Mesendoderm (in vitro differentiated cells): ENCODE measurements at regions not wholly inside any gene's neighbourhood (a gene's known extent, or its start where the extent isn't known, plus 50 kb on each side); places are given as distances from the start of the nearest gene placed in this dataset.

Source experiments
- DNase-seq: peaks from one replicate; pipeline ENCODE4 v3.0.0; 2013
- H2AK5ac ChIP-seq: 2 replicates; pipeline ENCODE4 v1.6.1; 2013; ENCODE audit warnings: low read length, inconsistent platforms
- H2BK120ac ChIP-seq: 2 replicates; pipeline ENCODE4 v1.6.1; 2013; ENCODE audit warnings: low read depth, mild to moderate bottlenecking, low read length, moderate library complexity, mixed read lengths
- H2BK15ac ChIP-seq: replicated peaks from 2 replicates; pipeline ENCODE4 v1.6.1; 2013; ENCODE audit warnings: low read depth, mild to moderate bottlenecking, moderate library complexity
- H2BK5ac ChIP-seq: 2 replicates; pipeline ENCODE4 v1.6.1; 2013; ENCODE audit warnings: low read length, inconsistent platforms
- H3K18ac ChIP-seq: 2 replicates; pipeline ENCODE4 v1.6.1; 2013; ENCODE audit warnings: mild to moderate bottlenecking, low read length, mixed read lengths
- H3K23ac ChIP-seq: one replicate; pipeline ENCODE4 v1.6.1; 2013; ENCODE audit warnings: low read length
- H3K27ac ChIP-seq: 2 replicates; pipeline ENCODE4 v1.5.1; 2013; ENCODE audit warnings: low read depth, mild to moderate bottlenecking, inconsistent platforms, low read length, moderate library complexity
- H3K27me3 ChIP-seq: 2 replicates; pipeline ENCODE4 v1.6.1; 2013; ENCODE audit warnings: low read length, control low read depth, mild to moderate bottlenecking, inconsistent platforms; ENCODE audit not compliant: insufficient read depth, poor library complexity
- H3K36me3 ChIP-seq: 2 replicates; pipeline ENCODE4 v1.6.1; 2013; ENCODE audit warnings: low read length, inconsistent platforms; ENCODE audit not compliant: control insufficient read depth, insufficient read depth
- H3K4ac ChIP-seq: one replicate; pipeline ENCODE4 v1.6.1; 2013; ENCODE audit warnings: low read depth, mild to moderate bottlenecking, low read length, moderate library complexity
- H3K4me1 ChIP-seq: 2 replicates; pipeline ENCODE4 v1.6.1; 2013; ENCODE audit warnings: low read depth, low read length, inconsistent platforms; ENCODE audit not compliant: control insufficient read depth
- H3K4me2 ChIP-seq: 2 replicates; pipeline ENCODE4 v1.6.1; 2013; ENCODE audit warnings: low read length
- H3K4me3 ChIP-seq: 2 replicates; pipeline ENCODE4 v1.5.1; 2013; ENCODE audit warnings: mild to moderate bottlenecking, low read length
- H3K56ac ChIP-seq: one replicate; pipeline ENCODE4 v1.6.1; 2013; ENCODE audit warnings: low read length
- H3K79me1 ChIP-seq: 2 replicates; pipeline ENCODE4 v1.6.1; 2013; ENCODE audit warnings: low read length, inconsistent platforms
- H3K79me2 ChIP-seq: 2 replicates; pipeline ENCODE4 v1.6.1; 2013; ENCODE audit warnings: mild to moderate bottlenecking, low read length; ENCODE audit not compliant: control insufficient read depth, insufficient read depth
- H3K9ac ChIP-seq: 2 replicates; pipeline ENCODE4 v1.6.1; 2013; ENCODE audit warnings: low read length, inconsistent platforms
- H4K5ac ChIP-seq: one replicate; pipeline ENCODE4 v1.6.1; 2013; ENCODE audit warnings: low read length
- H4K8ac ChIP-seq: one replicate; pipeline ENCODE4 v1.6.1; 2013; ENCODE audit warnings: low read depth, mild to moderate bottlenecking, control low read depth, low read length, moderate library complexity
- WGBS: extraction: QIAGEN DNeasy Blood & Tissue Kit; methylation state at CpG from one replicate; pipeline ENCODE4 v1.1.7; 2013; ENCODE audit warnings: low lambda C conversion rate, missing lambda C conversion rate; ENCODE audit not compliant: insufficient coverage; ENCODE audit errors: extremely low coverage; 5-methylcytosine and 5-hydroxymethylcytosine counted together

DNA sequence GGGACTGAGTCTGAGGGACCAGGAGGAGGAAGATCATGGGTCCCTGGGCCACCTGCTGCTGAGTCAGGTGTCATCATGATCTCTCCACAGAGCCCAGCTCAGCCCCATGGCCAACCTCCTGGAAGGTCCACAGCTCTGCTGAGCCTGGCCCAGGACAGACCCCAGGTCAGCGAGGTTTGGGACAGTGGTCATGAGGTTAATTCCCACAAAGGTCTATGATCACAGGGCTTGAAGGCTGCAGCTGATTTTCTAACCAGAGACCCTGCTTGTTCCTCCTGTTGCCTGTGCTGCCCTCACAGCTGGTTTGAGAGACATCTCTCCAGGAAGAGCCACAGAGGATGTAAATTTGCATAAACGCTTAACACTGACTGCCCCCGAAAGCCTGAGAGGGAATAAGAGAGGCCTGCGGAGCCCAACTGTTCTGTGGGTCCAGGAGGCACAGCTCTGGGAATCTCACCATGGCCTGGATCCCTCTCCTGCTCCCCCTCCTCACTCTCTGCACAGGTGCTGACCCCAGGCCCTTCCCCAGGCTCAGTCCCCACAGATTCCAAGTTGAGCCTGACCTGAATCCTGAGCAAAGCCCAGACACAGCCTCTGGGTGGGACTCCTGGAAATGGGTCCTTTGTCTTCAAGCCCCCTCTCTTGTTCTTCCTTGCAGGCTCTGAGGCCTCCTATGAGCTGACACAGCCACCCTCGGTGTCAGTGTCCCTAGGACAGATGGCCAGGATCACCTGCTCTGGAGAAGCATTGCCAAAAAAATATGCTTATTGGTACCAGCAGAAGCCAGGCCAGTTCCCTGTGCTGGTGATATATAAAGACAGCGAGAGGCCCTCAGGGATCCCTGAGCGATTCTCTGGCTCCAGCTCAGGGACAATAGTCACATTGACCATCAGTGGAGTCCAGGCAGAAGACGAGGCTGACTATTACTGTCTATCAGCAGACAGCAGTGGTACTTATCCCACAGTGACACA is 102.8 kb downstream of the GGTLC2 start:
- Histone ChIP-seq H3K4ac (no peak overlapping the region), H3K23ac (no peak overlapping the region), H3K27me3 (no peaks in the 10 kb centered on the region), H4K8ac (no peak overlapping the region), H2BK120ac (no peak overlapping the region), H2BK15ac (no peak overlapping the region), H2AK5ac (no peak overlapping the region), H3K4me3 (no peak overlapping the region), H3K36me3 (no peaks in the 10 kb centered on the region), H3K79me2 (no peaks in the 10 kb centered on the region), H3K27ac (no peak overlapping the region), H4K5ac (no peak overlapping the region), H3K4me2 (no peak overlapping the region), H3K9ac (no peak overlapping the region), H3K18ac (no peak overlapping the region), H3K79me1 (no peaks in the 10 kb centered on the region), H3K56ac (no peak overlapping the region), H3K4me1 (no peaks in the 10 kb centered on the region), H2BK5ac (no peak overlapping the region)
- no CpG with 5 or more reads among the region's 8 CpGs for WGBS
- DNase-seq: no peak

- no CpG with 5 or more reads among the region's 5 CpGs for WGBS
- H3K27me3 ChIP-seq: no peaks in the 10 kb centered on the region
- no peak overlapping the region for H4K8ac ChIP-seq
- H3K4me1 ChIP-seq: no peaks in the 10 kb centered on the region
- H3K4ac ChIP-seq: no peak overlapping the region
- H3K27ac ChIP-seq: no peak overlapping the region
- H3K23ac ChIP-seq: no peak overlapping the region
- DNase-seq: peak; percentile 32
- no peak overlapping the region for H2BK5ac ChIP-seq
- H3K56ac ChIP-seq: no peak overlapping the region
- H3K79me1 ChIP-seq: no peaks in the 10 kb centered on the region
- no peak overlapping the region for H3K9ac ChIP-seq
- H3K18ac ChIP-seq: no peak overlapping the region
- no peak overlapping the region for H2AK5ac ChIP-seq
- H2BK120ac ChIP-seq: no peak overlapping the region
- H3K4me3 ChIP-seq: no peak overlapping the region
- H3K79me2 ChIP-seq: no peaks in the 10 kb centered on the region
- H4K5ac ChIP-seq: no peak overlapping the region
- H3K36me3 ChIP-seq: no peaks in the 10 kb centered on the region
- H3K4me2 ChIP-seq: no peak overlapping the region
- H2BK15ac ChIP-seq: no peak overlapping the region
Measured at GRCh38 chr22:22748297-22748743, 103.9 kb downstream of the GGTLC2 start.

- no peaks in the 10 kb centered on the region for H3K4me1 ChIP-seq
- no peaks in the 10 kb centered on the region for H3K27me3 ChIP-seq
- no peak for DNase-seq
- no peak overlapping the region for H3K4me3 ChIP-seq
- H3K36me3 ChIP-seq: no peaks in the 10 kb centered on the region
- no peak overlapping the region for H3K18ac ChIP-seq
- no peak overlapping the region for H2AK5ac ChIP-seq
- H2BK15ac ChIP-seq: no peak overlapping the region
- WGBS: no CpG with 5 or more reads among the region's 1 CpG
- no peak overlapping the region for H2BK5ac ChIP-seq
- H3K56ac ChIP-seq: no peak overlapping the region
- H3K4ac ChIP-seq: no peak overlapping the region
- no peaks in the 10 kb centered on the region for H3K79me2 ChIP-seq
- no peak overlapping the region for H3K23ac ChIP-seq
- H2BK120ac ChIP-seq: no peak overlapping the region
- no peak overlapping the region for H3K4me2 ChIP-seq
- H4K5ac ChIP-seq: no peak overlapping the region
- no peak overlapping the region for H3K9ac ChIP-seq
- H3K79me1 ChIP-seq: no peaks in the 10 kb centered on the region
- no peak overlapping the region for H3K27ac ChIP-seq
- H4K8ac ChIP-seq: no peak overlapping the region
Measured at GRCh38 chr22:22748756-22749155, 104.3 kb downstream of the GGTLC2 start.

GRCh38 chr22:22749167-22749758 is 104.8 kb downstream of the GGTLC2 start:
- H3K79me2 ChIP-seq: no peaks in the 10 kb centered on the region
- H2BK5ac ChIP-seq: no peak overlapping the region
- no peak overlapping the region for H3K18ac ChIP-seq
- H4K5ac ChIP-seq: no peak overlapping the region
- no CpG with 5 or more reads among the region's 7 CpGs for WGBS
- no peak overlapping the region for H2AK5ac ChIP-seq
- H3K36me3 ChIP-seq: no peaks in the 10 kb centered on the region
- no peaks in the 10 kb centered on the region for H3K4me1 ChIP-seq
- no peak overlapping the region for H2BK15ac ChIP-seq
- H2BK120ac ChIP-seq: no peak overlapping the region
- no peak for DNase-seq
- no peak overlapping the region for H3K56ac ChIP-seq
- H3K27me3 ChIP-seq: no peaks in the 10 kb centered on the region
- no peak overlapping the region for H4K8ac ChIP-seq
- no peak overlapping the region for H3K23ac ChIP-seq
- H3K4me3 ChIP-seq: no peak overlapping the region
- H3K4ac ChIP-seq: no peak overlapping the region
- no peaks in the 10 kb centered on the region for H3K79me1 ChIP-seq
- H3K27ac ChIP-seq: no peak overlapping the region
- no peak overlapping the region for H3K9ac ChIP-seq
- H3K4me2 ChIP-seq: no peak overlapping the region

- H2BK120ac ChIP-seq: no peak overlapping the region
- H3K79me2 ChIP-seq: no peaks in the 10 kb centered on the region
- no peaks in the 10 kb centered on the region for H3K79me1 ChIP-seq
- no peak overlapping the region for H2BK5ac ChIP-seq
- no peak overlapping the region for H3K56ac ChIP-seq
- no peak overlapping the region for H2BK15ac ChIP-seq
- H3K36me3 ChIP-seq: no peaks in the 10 kb centered on the region
- no peak overlapping the region for H3K18ac ChIP-seq
- H4K5ac ChIP-seq: no peak overlapping the region
- H3K4me3 ChIP-seq: no peak overlapping the region
- H3K23ac ChIP-seq: no peak overlapping the region
- H3K4ac ChIP-seq: no peak overlapping the region
- no peak overlapping the region for H3K27ac ChIP-seq
- H3K9ac ChIP-seq: no peak overlapping the region
- DNase-seq: no peak
- WGBS: no CpG with 5 or more reads among the region's 6 CpGs
- no peak overlapping the region for H4K8ac ChIP-seq
- no peaks in the 10 kb centered on the region for H3K27me3 ChIP-seq
- H3K4me2 ChIP-seq: no peak overlapping the region
- H2AK5ac ChIP-seq: no peak overlapping the region
- H3K4me1 ChIP-seq: no peaks in the 10 kb centered on the region
Measured at GRCh38 chr22:22750335-22751042, 106.1 kb downstream of the GGTLC2 start.
